Activated CD4-positive, alpha-beta T cell treated with anti-CD3 and anti-CD28 coated beads, Interleukin-2, amount 50 U/mL, for 1 hour (primary cell): ENCODE measurements at regions not wholly inside any gene's neighbourhood (a gene's known extent, or its start where the extent isn't known, plus 50 kb on each side); places are given as distances from the start of the nearest gene placed in this dataset.
"Not testable (repeated sequence)": the region's sequence is repeated elsewhere in the genome, so short reads cannot be mapped to it uniquely, and the experiment has no call there.

ENCODE experiments used
- DNase-seq: peaks from one replicate; pipeline ENCODE4 v3.0.0-alpha.2; 2020

DNA sequence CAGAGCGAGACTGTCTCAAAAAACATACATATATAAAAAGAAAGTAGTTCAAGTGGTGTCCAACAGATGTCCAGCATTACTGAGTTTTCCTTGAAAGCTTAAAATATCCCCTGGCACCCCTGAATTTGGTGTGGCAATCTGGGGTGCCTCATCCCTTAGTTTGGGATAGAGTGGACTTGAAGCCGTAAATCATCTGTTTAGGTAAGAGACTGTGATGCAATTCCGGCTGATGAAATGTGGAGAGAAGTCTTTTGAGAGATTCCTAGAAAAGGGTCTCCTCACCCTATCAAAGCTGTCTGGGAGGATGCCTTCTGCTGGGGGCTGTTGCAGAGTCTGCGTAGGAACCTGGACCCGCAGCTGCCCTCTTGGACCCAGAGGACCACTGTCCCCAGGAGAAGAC is 408.0 kb downstream of the RPS24 start:
- DNase-seq = no peak

GRCh38 chr10:78442836-78443550 is 409.3 kb downstream of the RPS24 start:
- no peak for DNase-seq

DNA sequence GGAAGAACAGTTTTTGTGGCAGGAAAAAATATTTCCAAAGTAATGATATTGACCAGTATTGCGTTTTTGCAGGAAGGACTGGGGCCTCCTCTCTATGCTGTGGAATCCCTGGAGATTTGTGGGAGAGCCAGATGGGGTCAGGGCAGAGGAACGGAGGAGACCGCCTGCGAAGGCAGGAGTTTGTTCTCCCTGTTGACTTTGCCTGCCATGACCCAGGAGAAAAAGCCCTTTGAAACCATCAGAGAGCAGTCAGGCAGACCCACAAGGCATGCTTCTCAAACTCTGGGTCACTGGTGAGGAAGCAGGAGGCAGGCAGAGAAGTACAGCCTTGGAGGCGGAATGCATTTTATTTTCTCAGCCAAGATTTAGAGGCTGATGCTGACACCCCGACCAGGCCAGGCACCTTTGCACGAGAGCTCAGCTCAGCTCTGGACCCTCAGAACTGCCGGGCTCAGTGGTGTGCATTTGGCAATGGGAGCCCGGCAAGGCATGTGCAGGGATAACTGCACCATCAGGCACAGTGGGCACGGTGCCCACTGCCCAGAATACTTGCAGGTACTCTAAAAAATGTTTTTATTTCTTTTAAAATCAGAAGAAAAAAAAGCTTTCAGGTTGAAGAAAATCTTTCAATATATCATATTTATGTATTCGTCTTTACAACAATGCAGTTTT is 410.4 kb downstream of the RPS24 start:
- no peak for DNase-seq

GRCh38 chr10:78444741-78445140 is 411.1 kb downstream of the RPS24 start:
- not testable (repeated sequence) for DNase-seq

GRCh38 chr10:78445308-78445707 is 411.6 kb downstream of the RPS24 start:
- DNase-seq = no peak

DNA sequence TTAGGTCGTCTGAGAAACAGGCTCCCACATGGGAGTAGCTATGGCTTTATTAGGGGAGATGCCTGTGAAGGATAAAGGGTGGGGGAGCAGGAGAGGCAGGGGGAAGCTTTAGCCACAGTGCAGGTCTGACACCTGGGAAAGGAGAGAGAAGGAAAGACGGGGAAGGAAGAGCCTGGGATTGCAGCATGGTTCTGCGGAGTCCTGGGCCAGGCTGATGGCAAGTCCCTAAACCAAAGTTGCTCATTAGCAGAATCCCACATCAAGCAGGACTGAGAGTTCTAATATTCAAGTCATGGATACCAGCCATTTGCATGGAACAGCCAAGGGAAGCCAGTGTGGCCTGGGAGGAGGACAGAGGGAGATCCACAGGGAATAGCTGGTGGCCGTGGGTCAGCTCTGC is 414.8 kb downstream of the RPS24 start:
- DNase-seq = no peak

DNA sequence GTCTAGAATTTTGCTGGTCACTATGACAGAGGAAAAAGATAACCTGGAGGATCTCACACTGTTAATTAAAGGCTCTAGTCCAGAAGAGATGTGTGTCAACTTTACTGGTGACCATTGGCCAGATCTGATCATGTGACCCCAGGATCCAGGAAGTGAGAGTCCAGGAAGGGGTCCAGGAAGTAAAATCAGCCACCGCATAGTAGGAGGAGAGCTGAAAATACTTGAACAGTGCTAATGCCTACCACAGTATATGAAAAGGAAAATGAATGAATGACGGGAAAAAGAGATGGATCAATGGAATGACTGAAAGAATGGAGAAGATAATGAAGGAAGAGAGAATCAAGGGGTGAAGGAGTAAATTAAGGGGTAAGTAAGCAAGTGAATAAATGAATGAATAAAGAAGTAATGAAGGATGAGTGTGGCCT is 415.3 kb downstream of the RPS24 start:
- no peak for DNase-seq

- DNase-seq = no peak
Observed at GRCh38 chr10:78449554-78449953, 415.9 kb downstream of the RPS24 start.

GRCh38 chr10:78450239-78450638 is 416.6 kb downstream of the RPS24 start:
- DNase-seq = no peak

GRCh38 chr10:78450807-78451485 is 417.3 kb downstream of the RPS24 start:
- DNase-seq = no peak

DNA sequence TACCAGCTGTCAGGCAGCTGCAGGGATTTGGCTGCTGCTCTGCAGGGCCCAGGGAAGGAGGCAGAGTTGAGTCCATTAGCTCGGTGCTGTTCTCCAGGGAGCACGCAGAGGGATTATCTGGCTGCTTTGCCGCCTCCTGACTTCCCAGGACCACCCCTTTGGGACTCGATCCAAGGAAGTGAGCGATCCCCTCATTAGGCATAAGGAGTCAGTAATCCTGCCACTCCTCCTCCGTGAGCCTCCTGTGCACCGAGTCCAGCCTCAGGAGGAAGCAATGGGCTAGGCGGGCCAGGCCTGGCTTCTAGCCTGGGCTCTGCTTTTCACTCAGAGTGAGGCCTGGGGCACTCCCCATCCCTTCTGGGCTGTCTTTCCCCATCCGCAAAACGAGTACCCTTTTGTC is 417.9 kb downstream of the RPS24 start:
- no peak for DNase-seq

GRCh38 chr10:78454123-78454645 is 420.5 kb downstream of the RPS24 start:
- no peak for DNase-seq

DNA sequence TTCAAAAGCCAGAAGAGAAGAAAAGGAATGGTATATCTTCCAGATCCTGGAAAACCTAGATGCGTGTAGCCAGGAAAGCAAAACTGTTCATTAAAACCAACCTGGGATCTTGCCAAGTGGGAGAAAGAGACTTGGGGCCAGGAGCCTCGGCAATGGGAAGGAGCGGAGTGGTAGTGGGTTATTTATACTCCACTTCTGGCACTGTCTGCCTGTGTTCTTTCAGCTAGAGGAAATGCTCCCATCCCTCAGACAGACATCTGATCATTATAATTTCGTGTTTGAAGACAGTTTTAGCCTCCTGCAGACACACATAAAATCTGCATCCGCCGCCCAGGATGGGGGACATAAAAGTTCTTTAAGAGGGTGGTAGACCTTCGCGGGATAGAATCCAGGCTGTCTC is 421.6 kb downstream of the RPS24 start:
- no peak for DNase-seq

GRCh38 chr10:78455811-78456210 is 422.1 kb downstream of the RPS24 start:
- no peak for DNase-seq

- DNase-seq = no peak
Observed at GRCh38 chr10:78456649-78457400, 423.2 kb downstream of the RPS24 start.

- DNase-seq = no peak
Observed at GRCh38 chr10:78457804-78458482, 424.3 kb downstream of the RPS24 start.

DNA sequence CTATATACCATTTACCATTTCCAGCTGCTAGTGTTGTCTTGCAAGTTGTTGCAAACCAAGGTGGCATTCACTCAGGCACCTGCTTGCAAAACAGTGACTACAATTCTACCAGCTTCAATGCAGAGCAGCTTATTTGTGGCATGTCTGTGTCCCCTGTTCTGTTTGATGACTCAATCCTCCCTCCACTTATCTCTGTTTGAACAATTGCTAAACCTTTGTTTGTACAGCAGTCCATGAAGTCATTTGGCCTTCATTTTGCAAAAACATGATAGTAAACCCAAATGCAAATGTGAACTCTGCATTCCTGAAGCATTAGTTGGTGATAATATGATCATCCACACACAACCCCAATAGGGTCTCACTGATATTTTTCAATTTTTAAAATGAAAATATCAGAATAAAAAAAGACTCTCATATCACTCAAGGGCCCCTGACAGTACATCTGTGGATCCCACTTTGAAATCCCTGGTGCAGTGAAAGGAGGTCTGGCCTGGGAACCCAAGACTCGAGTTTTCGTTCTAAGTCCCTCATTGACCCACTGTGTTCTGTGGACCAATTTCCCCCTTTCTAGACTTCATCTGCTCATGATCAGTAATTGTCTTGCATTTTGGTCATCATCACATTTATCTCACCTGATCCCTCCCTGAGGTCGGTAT is 425.4 kb downstream of the RPS24 start:
- DNase-seq = no peak

- no peak for DNase-seq
Observed at GRCh38 chr10:78459639-78460037, 426.0 kb downstream of the RPS24 start.

GRCh38 chr10:78460204-78460603 is 426.5 kb downstream of the RPS24 start:
- DNase-seq = no peak

DNA sequence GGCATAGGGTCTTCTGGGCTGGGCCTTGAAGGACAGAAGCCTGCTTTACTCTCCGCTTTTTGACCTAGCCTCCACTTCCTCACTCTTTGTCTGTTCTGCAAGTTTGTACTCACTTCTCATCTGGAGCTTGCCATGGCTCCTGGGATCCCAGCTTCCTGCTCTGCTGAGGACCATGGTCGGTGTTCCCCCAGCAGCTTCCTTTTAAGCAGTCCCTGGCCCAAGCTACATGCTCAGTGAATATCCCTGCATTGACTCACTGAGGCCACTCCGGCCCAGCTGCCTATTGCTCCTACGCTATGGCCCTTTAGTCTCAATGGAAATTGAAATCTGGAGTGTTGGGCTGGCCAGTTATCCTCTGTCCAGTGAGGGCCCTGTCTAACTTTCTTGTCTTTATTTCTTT is 427.7 kb downstream of the RPS24 start:
- no peak for DNase-seq

- no peak for DNase-seq
Observed at GRCh38 chr10:78462176-78462575, 428.5 kb downstream of the RPS24 start.

DNA sequence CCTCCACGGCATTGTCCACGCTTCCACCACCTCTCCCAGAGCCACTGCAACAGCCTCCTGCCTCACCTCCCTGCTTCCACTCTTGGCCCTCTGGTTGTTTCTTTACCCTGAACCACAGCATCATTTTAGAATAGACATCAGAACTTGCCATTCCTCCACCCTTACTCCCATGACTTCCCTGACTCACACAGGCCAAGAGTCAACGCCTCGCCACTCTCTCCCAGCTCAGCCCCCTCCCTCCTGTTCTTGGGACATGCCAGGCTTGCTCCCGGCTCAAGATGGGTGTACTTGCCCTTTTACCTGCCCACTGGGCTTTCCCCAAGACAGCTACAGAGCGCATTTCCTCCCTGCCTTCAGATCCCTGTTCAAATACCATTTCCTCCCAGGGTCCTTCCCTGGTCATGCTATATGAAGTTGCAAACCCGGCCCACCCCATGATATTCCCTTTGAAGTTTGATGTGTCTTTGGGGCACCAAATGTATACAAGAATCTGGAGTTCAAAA is 429.1 kb downstream of the RPS24 start:
- no peak for DNase-seq
